ENCODE measurements at regions not wholly inside any gene's neighbourhood (a gene's known extent, or its start where the extent isn't known, plus 50 kb on each side); places are given as distances from the start of the nearest gene placed in this dataset.
"Not testable (repeated sequence)": the region's sequence is repeated elsewhere in the genome, so short reads cannot be mapped to it uniquely, and the experiment has no call there.

DNA sequence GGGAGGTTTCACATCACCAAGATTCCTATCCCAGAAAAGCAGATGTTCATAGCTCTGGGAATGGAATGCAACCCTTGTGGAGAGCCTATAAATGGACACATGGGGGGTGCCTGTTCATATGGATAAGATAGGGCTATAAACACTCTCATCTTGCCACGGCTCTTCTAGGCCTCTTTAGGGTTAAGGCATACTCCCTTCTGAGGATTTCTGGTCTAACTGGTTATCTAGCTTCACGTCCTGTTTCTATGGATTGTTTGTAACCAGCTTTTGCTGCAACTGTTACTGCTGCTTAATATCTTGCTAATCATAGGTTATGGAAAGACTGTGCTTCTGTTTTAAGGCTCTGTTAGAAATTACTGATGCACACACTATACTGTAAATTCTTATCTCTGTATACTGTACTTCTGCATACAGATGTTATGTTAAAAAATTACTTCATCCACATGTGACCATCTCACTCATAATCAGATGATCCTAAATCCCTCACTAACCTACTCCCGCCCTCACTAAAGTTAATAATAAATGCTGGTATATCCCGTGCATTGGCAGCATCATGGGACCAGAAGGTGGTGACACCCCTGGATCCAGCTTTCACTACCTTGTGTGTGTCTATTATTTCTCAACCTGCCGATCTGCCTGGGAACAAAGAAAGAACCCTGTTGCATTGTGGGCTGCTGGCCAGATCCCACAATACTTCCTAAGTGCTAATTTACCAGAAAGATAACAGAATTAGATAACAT lies 68.7 kb downstream of the PRKAB2 start:
- intact Hi-C loops (cut with DNase I); H3K4me3 ChIP-seq; ATAC-seq; DNase-seq; H3K27ac ChIP-seq; H3K9me3 ChIP-seq; H3K36me3 ChIP-seq; H3K4me1 ChIP-seq: not testable (repeated sequence)
- WGBS, 4 donors = 44 to 53% (median 48%) methylated on average over 5 of the region's 5 CpGs
- peaks cover 0 to 24% (median 3%) of the 10 kb centered on the region in 9 donors for H3K27me3 ChIP-seq

DNA sequence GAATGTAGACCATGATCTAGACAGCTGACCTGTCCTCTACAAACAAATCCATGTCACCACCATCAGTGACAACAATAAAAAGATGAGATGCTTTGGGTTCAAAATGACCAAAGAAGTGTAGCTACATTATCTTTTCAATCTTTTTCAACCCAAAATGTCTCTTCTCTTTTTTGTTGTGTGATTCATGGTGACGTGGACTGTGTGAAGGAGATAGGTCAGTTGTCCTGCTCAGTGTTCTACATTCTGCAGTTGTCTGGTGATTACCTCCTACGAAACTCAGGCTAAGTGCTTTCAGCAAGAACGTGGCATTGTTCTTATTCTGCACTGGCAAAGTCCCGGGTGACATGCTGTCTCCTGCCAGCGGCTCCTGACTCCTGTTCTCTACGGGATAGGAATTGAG lies 73.1 kb downstream of the PRKAB2 start:
- Histone ChIP-seq H3K36me3 (no peaks in the 10 kb centered on the region), H3K4me3 (no peak overlapping the region), H3K9me3 (no peaks in the 10 kb centered on the region), H3K27ac (no peak overlapping the region), H3K27me3 (peaks cover 0 to 24% (median 0%) of the 10 kb centered on the region in 9 donors), H3K4me1 (no peaks in the 10 kb centered on the region)
- WGBS, 4 donors = 71 to 74% (median 73%) methylated on average over 6 of the region's 6 CpGs
- intact Hi-C loops (cut with DNase I) = loop anchor here in 1 of 10 donors (5.0 kb wide), 1 partner anchor 37 kb away; no protein-coding TSS in a partner anchor
- TF ChIP-seq, protein P1, sequence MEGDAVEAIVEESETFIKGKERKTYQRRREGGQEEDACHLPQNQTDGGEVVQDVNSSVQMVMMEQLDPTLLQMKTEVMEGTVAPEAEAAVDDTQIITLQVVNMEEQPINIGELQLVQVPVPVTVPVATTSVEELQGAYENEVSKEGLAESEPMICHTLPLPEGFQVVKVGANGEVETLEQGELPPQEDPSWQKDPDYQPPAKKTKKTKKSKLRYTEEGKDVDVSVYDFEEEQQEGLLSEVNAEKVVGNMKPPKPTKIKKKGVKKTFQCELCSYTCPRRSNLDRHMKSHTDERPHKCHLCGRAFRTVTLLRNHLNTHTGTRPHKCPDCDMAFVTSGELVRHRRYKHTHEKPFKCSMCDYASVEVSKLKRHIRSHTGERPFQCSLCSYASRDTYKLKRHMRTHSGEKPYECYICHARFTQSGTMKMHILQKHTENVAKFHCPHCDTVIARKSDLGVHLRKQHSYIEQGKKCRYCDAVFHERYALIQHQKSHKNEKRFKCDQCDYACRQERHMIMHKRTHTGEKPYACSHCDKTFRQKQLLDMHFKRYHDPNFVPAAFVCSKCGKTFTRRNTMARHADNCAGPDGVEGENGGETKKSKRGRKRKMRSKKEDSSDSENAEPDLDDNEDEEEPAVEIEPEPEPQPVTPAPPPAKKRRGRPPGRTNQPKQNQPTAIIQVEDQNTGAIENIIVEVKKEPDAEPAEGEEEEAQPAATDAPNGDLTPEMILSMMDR (IDR thresholded peaks at IDR 0.05) = no peak
- TF ChIP-seq POLR2A (IDR thresholded peaks at IDR 0.05) = no peak
- ATAC-seq (no peak), DNase-seq (no peak)

DNA sequence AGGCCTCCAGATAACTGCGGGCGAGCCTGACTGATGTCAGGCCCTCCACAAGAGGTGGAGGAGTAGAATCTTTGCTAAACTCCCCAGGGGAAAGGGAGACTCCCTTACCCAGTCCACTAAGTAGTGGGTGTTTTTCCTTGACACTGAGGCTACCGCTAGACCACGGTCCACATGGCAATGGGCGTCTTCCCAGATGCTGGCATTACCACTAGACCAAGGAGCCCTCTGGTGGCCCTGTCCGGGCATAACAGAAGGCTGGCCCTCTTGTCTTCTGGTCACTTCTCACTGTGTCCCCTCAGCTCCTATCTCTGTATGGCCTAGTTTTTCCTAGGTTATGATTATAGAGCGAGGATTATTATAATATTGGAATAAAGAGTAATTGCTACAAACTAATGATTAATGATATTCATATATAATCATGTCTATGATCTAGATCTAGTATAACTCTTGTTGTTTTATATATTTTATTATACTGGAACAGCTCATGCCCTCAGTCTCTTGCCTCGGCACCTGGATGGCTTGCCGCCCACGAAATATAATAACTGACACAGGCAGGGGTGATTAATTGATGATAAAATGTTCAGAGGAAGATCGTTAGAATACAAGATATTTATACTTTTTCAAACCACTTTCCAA lies 73.8 kb downstream of the PRKAB2 start:
- not testable (repeated sequence) for H3K27ac ChIP-seq, H3K36me3 ChIP-seq, H3K4me3 ChIP-seq, H3K9me3 ChIP-seq, H3K4me1 ChIP-seq, ATAC-seq
- peak in 1 of 5 donors; percentile 63 for DNase-seq
- TF ChIP-seq, protein P1 (IDR thresholded peaks at IDR 0.05) = peak in 8 of 12 donors; percentile 10 to 37 (median 26)
- WGBS, 4 donors = 69 to 79% (median 73%) methylated on average over 11 of the region's 11 CpGs
- intact Hi-C loops (cut with DNase I) = loop anchor here in 1 of 10 donors (5.0 kb wide), 1 partner anchor 36 kb away; no protein-coding TSS in a partner anchor
- H3K27me3 ChIP-seq = peaks cover 0 to 28% (median 0%) of the 10 kb centered on the region in 9 donors

DNA sequence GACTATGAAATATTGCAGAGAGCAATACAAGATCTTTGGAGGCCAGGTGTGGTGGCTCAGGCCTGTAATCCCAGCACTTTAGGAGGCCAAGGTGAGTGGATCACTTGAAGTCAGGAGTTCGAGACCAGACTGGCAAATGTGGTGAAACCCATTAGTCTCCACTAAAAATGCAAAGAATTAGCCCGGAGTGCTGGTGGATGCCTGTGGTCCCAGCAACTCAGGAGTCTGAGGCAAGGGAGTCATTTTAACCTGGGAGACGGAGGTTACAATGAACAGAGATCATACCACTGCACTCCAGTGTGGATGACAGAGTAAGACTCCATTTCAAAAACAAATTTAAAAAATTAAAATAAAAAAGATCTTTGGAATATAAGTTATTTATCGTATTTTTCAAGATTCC lies 76.6 kb downstream of the PRKAB2 start:
- DNase-seq (no peak), ATAC-seq (no peak)
- Histone ChIP-seq H3K27ac (no peak overlapping the region), H3K4me3 (no peak overlapping the region), H3K4me1 (no peaks in the 10 kb centered on the region), H3K36me3 (no peaks in the 10 kb centered on the region), H3K27me3 (peaks cover 0 to 39% (median 0%) of the 10 kb centered on the region in 9 donors), H3K9me3 (no peaks in the 10 kb centered on the region)
- intact Hi-C loops (cut with DNase I) = loop anchor here in 1 of 10 donors (5.0 kb wide), 1 partner anchor 33 kb away; no protein-coding TSS in a partner anchor
- WGBS, 4 donors = 78 to 90% (median 83%) methylated on average over 4 of the region's 4 CpGs
- TF ChIP-seq, protein P1 (IDR thresholded peaks at IDR 0.05) = no peak

Data from heart left ventricle (tissue), 16 donors.